ENCODE measurements at regions not wholly inside any gene's neighbourhood (a gene's known extent, or its start where the extent isn't known, plus 50 kb on each side); places are given as distances from the start of the nearest gene placed in this dataset.
"Not testable (repeated sequence)": the region's sequence is repeated elsewhere in the genome, so short reads cannot be mapped to it uniquely, and the experiment has no call there.

GRCh38 chr12:91733846-91734245, 411.8 kb downstream of the BTG1 start:
- not testable (repeated sequence) for DNase-seq (ENCODE audit: low read depth)

GRCh38 chr12:91732086-91732485, 413.6 kb downstream of the BTG1 start:
- no peak for DNase-seq (ENCODE audit: low read depth)

- no peak for DNase-seq (ENCODE audit: low read depth)
Measured at GRCh38 chr12:91729543-91729942, 416.1 kb downstream of the BTG1 start.

GRCh38 chr12:91723191-91723590, 422.5 kb downstream of the BTG1 start:
- DNase-seq (ENCODE audit: low read depth) = no peak

GRCh38 chr12:91722072-91722471, 423.6 kb downstream of the BTG1 start:
- no peak for DNase-seq (ENCODE audit: low read depth)

GRCh38 chr12:91721023-91721422, 424.6 kb downstream of the BTG1 start:
- DNase-seq (ENCODE audit: low read depth) = no peak

GRCh38 chr12:91718326-91718725, 427.3 kb downstream of the BTG1 start:
- DNase-seq (ENCODE audit: low read depth) = no peak

- no peak for DNase-seq (ENCODE audit: low read depth)
Measured at GRCh38 chr12:91717804-91718203, 427.8 kb downstream of the BTG1 start.

GRCh38 chr12:91711925-91712324, 433.7 kb downstream of the BTG1 start:
- DNase-seq (ENCODE audit: low read depth) = not testable (repeated sequence)

GRCh38 chr12:91706466-91706865, 439.2 kb downstream of the BTG1 start:
- DNase-seq (ENCODE audit: low read depth) = no peak

GRCh38 chr12:91704446-91704845, 441.2 kb downstream of the BTG1 start:
- no peak for DNase-seq (ENCODE audit: low read depth)

- no peak for DNase-seq (ENCODE audit: low read depth)
Measured at GRCh38 chr12:91703491-91704283, 442.0 kb downstream of the BTG1 start.

- DNase-seq (ENCODE audit: low read depth) = no peak
Measured at GRCh38 chr12:91702843-91703425, 442.7 kb downstream of the BTG1 start.

GRCh38 chr12:91695964-91696363, 449.7 kb downstream of the BTG1 start:
- no peak for DNase-seq (ENCODE audit: low read depth)

GRCh38 chr12:91695406-91695805, 450.2 kb downstream of the BTG1 start:
- DNase-seq (ENCODE audit: low read depth) = not testable (repeated sequence)

GRCh38 chr12:91690531-91690930, 455.1 kb downstream of the BTG1 start:
- DNase-seq (ENCODE audit: low read depth) = no peak

GRCh38 chr12:91687052-91688017, 458.3 kb downstream of the BTG1 start:
- DNase-seq (ENCODE audit: low read depth) = no peak

GRCh38 chr12:91685917-91686316, 459.7 kb downstream of the BTG1 start:
- no peak for DNase-seq (ENCODE audit: low read depth)

GRCh38 chr12:91681751-91682150, 463.9 kb downstream of the BTG1 start:
- no peak for DNase-seq (ENCODE audit: low read depth)

- no peak for DNase-seq (ENCODE audit: low read depth)
Measured at GRCh38 chr12:91680864-91681263, 464.8 kb downstream of the BTG1 start.

- DNase-seq (ENCODE audit: low read depth) = no peak
Measured at GRCh38 chr12:91677556-91677955, 468.1 kb downstream of the BTG1 start.

GRCh38 chr12:91675401-91675800, 470.2 kb downstream of the BTG1 start:
- DNase-seq (ENCODE audit: low read depth) = no peak

GRCh38 chr12:91672130-91672529, 473.5 kb downstream of the BTG1 start:
- no peak for DNase-seq (ENCODE audit: low read depth)
